ENCODE measurements at regions not wholly inside any gene's neighbourhood (a gene's known extent, or its start where the extent isn't known, plus 50 kb on each side); places are given as distances from the start of the nearest gene placed in this dataset.

DNA sequence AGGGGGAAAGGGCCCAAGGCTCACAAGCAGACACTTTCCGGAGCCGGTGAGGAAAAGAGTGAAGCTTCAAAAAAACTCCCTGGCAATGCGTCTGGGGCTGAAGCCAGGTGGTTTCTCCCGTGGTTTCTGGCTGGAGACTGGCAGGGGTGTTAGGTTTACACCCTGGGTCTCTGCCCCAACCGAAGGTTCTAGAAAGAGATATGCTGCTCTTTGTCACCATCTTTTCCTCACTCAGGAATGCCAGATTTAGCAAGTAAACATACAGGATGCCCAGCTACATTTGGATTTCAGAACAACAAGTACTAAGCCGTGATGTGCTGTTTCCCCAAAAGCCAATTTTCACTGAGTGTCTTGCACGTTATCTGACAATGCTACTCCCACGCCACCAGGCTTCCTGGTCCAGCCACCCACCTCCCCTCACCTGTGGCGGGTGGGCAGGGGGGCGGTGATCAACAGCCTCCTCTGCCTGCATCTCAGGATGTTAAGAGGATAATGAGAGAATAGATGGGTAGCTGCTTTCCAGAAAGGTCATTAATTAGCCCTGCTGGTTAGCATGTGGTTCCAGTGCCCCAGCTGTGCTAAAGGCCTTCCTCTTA is 69.6 kb upstream of the OLIG2 start:
- in situ Hi-C loops (cut with MboI), result no loop called here
- Histone ChIP-seq H3K9me3 (ENCODE audit: low read depth) (no peaks in the 10 kb centered on the region), H3K36me3 (ENCODE audit: low read depth) (no peaks in the 10 kb centered on the region), H3K27ac (no peak overlapping the region), H3K9ac (no peak overlapping the region), H3K9me2 (ENCODE audit: insufficient read depth) (no peaks in the 10 kb centered on the region), H3F3A (ENCODE audit: insufficient read depth) (no peaks in the 10 kb centered on the region), H3K79me2 (ENCODE audit: insufficient read depth) (no peaks in the 10 kb centered on the region), H3K27me3 (replicated peaks; ENCODE audit: insufficient read depth) (peaks cover 87% of the 10 kb centered on the region), H4K20me1 (ENCODE audit: insufficient read depth) (no peaks in the 10 kb centered on the region), H3K4me3 (no peak overlapping the region), H3K4me2 (ENCODE audit: unreplicated experiment) (no peak overlapping the region), H3K4me1 (ENCODE audit: insufficient read depth) (no peaks in the 10 kb centered on the region), H2AFZ (no peak overlapping the region)
- DNase-seq, result no peak
- 37 to 38% methylated on average over 10 of the region's 10 CpGs for WGBS, 2 experiments (ENCODE audit: low coverage in 1 of 2, low lambda C conversion rate in 2 of 2, missing lambda C conversion rate in 2 of 2)
- TF ChIP-seq EZH2phosphoT487 (IDR thresholded peaks at IDR 0.05; ENCODE audit: insufficient read depth, low read depth) (no peak), EZH2 (IDR thresholded peaks at IDR 0.05; ENCODE audit: insufficient read depth, poor library complexity, severe bottlenecking) (no peak)

- Histone ChIP-seq H3K4me3 (no peak overlapping the region), H3F3A (ENCODE audit: insufficient read depth) (no peaks in the 10 kb centered on the region), H3K27ac (no peak overlapping the region), H3K4me1 (ENCODE audit: insufficient read depth) (no peaks in the 10 kb centered on the region), H3K4me2 (ENCODE audit: unreplicated experiment) (no peak overlapping the region), H4K20me1 (ENCODE audit: insufficient read depth) (no peaks in the 10 kb centered on the region), H3K27me3 (replicated peaks; ENCODE audit: insufficient read depth) (peaks cover 84% of the 10 kb centered on the region), H2AFZ (no peak overlapping the region), H3K9me3 (ENCODE audit: low read depth) (no peaks in the 10 kb centered on the region), H3K79me2 (ENCODE audit: insufficient read depth) (no peaks in the 10 kb centered on the region), H3K9ac (no peak overlapping the region), H3K36me3 (ENCODE audit: low read depth) (no peaks in the 10 kb centered on the region), H3K9me2 (ENCODE audit: insufficient read depth) (no peaks in the 10 kb centered on the region)
- in situ Hi-C loops (cut with MboI), result no loop called here
- no peak for DNase-seq
- TF ChIP-seq EZH2phosphoT487 (IDR thresholded peaks at IDR 0.05; ENCODE audit: insufficient read depth, low read depth), result no peak
- TF ChIP-seq EZH2 (IDR thresholded peaks at IDR 0.05; ENCODE audit: insufficient read depth, poor library complexity, severe bottlenecking), result no peak
- WGBS, 2 experiments (ENCODE audit: low coverage in 1 of 2, low lambda C conversion rate in 2 of 2, missing lambda C conversion rate in 2 of 2), result 61 to 63% methylated on average over 8 of the region's 8 CpGs
Observed at GRCh38 chr21:32957545-32957944, 68.2 kb upstream of the OLIG2 start.

DNA sequence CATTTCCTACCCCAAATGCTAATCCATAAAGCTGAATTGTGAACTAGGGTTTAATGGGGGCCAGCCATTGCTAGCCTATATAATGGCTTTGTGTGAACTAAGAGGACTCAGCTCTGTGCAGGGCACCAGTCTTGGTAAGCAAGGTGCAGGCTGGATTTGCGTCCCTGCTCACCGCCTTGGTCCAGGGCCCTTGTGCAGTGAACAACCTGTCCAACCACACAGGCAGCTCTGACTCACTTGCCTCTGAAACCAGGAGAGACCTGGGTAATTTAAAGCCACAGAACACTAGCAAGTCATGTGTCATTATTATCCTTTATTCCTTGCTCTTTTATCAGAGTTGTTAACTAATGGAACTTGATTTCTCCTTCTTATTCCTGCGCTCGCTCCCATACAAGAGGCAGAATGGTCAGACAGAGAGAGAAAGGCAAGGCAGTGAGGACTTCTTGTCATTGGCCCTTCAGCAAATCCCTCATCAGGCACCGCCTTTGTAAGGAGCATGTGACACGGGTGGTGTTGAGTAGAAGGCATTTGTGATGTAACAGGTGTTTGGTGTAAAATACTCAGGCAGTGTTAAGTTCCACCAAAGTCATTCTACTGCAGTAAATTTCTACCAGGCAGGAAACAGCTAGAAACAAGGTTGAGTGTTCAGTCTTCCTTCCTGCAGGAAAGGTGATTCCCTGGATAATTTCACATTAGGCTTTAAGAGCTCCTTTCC is 67.3 kb upstream of the OLIG2 start:
- no peak overlapping the region for H3K4me2 ChIP-seq (ENCODE audit: unreplicated experiment)
- no peak overlapping the region for H2AFZ ChIP-seq
- no peak overlapping the region for H3K27ac ChIP-seq
- no peaks in the 10 kb centered on the region for H3K9me3 ChIP-seq (ENCODE audit: low read depth)
- H3K4me1 ChIP-seq (ENCODE audit: insufficient read depth), result no peaks in the 10 kb centered on the region
- H3K36me3 ChIP-seq (ENCODE audit: low read depth), result no peaks in the 10 kb centered on the region
- H3K79me2 ChIP-seq (ENCODE audit: insufficient read depth), result no peaks in the 10 kb centered on the region
- H3F3A ChIP-seq (ENCODE audit: insufficient read depth), result no peaks in the 10 kb centered on the region
- no peaks in the 10 kb centered on the region for H4K20me1 ChIP-seq (ENCODE audit: insufficient read depth)
- H3K27me3 ChIP-seq (replicated peaks; ENCODE audit: insufficient read depth), result peaks cover 85% of the 10 kb centered on the region
- in situ Hi-C loops (cut with MboI), result no loop called here
- H3K4me3 ChIP-seq, result no peak overlapping the region
- DNase-seq, result no peak
- no peaks in the 10 kb centered on the region for H3K9me2 ChIP-seq (ENCODE audit: insufficient read depth)
- WGBS, 2 experiments (ENCODE audit: low coverage in 1 of 2, low lambda C conversion rate in 2 of 2, missing lambda C conversion rate in 2 of 2), result 62 to 66% methylated on average over 6 of the region's 6 CpGs
- H3K9ac ChIP-seq, result no peak overlapping the region
- no peak for TF ChIP-seq EZH2phosphoT487 (IDR thresholded peaks at IDR 0.05; ENCODE audit: insufficient read depth, low read depth)
- TF ChIP-seq EZH2 (IDR thresholded peaks at IDR 0.05; ENCODE audit: insufficient read depth, poor library complexity, severe bottlenecking), result no peak

GRCh38 chr21:32962268-32962667 is 63.5 kb upstream of the OLIG2 start:
- no peak overlapping the region for H3K27ac ChIP-seq
- no peak overlapping the region for H3K4me2 ChIP-seq (ENCODE audit: unreplicated experiment)
- H3K27me3 ChIP-seq (replicated peaks; ENCODE audit: insufficient read depth), result peaks cover 76% of the 10 kb centered on the region
- no peak overlapping the region for H3K4me3 ChIP-seq
- H3F3A ChIP-seq (ENCODE audit: insufficient read depth), result no peaks in the 10 kb centered on the region
- no peaks in the 10 kb centered on the region for H3K36me3 ChIP-seq (ENCODE audit: low read depth)
- no peak overlapping the region for H2AFZ ChIP-seq
- H3K9ac ChIP-seq, result no peak overlapping the region
- no peaks in the 10 kb centered on the region for H3K9me2 ChIP-seq (ENCODE audit: insufficient read depth)
- H3K79me2 ChIP-seq (ENCODE audit: insufficient read depth), result no peaks in the 10 kb centered on the region
- H3K9me3 ChIP-seq (ENCODE audit: low read depth), result no peaks in the 10 kb centered on the region
- in situ Hi-C loops (cut with MboI), result no loop called here
- 31 to 33% methylated on average over 4 of the region's 4 CpGs for WGBS, 2 experiments (ENCODE audit: low coverage in 1 of 2, low lambda C conversion rate in 2 of 2, missing lambda C conversion rate in 2 of 2)
- TF ChIP-seq EZH2 (IDR thresholded peaks at IDR 0.05; ENCODE audit: insufficient read depth, poor library complexity, severe bottlenecking) (no peak), EZH2phosphoT487 (IDR thresholded peaks at IDR 0.05; ENCODE audit: insufficient read depth, low read depth) (no peak)
- no peaks in the 10 kb centered on the region for H4K20me1 ChIP-seq (ENCODE audit: insufficient read depth)
- no peak for DNase-seq
- no peaks in the 10 kb centered on the region for H3K4me1 ChIP-seq (ENCODE audit: insufficient read depth)
